GM18907 (cell line): ENCODE measurements at regions not wholly inside any gene's neighbourhood (a gene's known extent, or its start where the extent isn't known, plus 50 kb on each side); places are given as distances from the start of the nearest gene placed in this dataset.

ENCODE experiments used
- ATAC-seq: cut with Tn5 transposase; IDR thresholded peaks from one replicate; pipeline ENCODE4 v1.9.1; 2021; ENCODE audit warnings: mild to moderate bottlenecking, moderate library complexity; ENCODE audit not compliant: unreplicated experiment

DNA sequence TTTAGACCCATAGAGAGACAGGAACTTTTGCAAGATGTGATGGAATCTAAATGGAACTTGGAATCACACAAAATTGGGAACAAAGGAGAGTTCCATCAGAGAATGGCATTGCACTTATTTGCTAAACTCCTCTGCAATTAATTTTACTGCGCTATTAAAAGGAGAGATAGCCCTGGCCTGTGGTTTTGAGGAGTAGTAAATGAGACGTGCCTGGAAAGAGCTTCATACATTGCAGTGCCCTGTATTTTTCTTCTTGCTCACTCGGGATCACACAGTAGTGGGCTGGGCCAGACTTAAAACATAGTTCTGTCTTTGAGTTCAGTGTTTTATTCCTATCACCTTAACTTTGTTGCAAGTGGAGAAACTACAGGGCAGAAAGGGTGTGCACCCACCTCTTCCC, 94.4 kb upstream of the SLC27A6 start:
- ATAC-seq: no peak

DNA sequence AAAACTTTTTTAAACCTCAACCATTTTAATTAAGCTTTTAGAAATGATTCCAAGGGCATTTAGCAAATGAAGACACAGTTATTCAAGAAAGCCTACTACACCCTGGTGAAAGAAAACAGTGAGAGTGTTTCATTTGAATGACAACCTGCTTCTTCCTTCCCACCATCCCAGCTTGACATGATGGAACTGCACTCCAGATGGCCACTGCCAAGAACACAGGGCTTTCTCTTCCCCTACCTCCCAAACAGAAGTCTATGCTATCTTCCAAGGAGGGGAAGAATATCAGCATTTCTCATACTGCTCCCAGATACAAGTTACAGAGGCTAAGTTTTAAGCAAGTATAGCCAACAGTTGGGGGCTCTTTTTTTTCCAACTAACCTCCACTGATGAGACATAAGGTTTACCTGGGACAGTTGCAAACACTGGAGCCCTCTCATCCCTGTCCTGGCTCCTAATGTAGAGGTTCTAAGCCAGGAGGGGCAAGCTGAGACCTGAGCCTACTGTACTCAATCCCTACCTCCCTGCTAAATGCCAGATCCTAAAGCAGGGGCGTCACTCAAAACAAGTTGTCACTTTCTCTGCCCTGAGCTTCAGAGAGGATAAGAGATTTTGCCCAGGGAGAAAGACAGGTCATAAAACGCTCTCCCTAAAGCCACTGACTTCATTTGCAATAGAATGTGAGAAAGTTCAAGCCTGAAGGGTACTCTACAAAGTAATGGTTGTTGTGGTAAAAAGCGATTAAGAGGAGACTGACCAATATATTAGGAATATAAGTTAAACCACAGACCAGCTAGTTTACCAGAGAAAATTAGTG, 88.5 kb upstream of the SLC27A6 start:
- no peak for ATAC-seq

- ATAC-seq: no peak
Observed at GRCh38 chr5:128877476-128877875, 87.8 kb upstream of the SLC27A6 start.

- ATAC-seq: no peak
Observed at GRCh38 chr5:128881502-128882018, 83.7 kb upstream of the SLC27A6 start.

GRCh38 chr5:128885649-128886255, 79.5 kb upstream of the SLC27A6 start:
- no peak for ATAC-seq

DNA sequence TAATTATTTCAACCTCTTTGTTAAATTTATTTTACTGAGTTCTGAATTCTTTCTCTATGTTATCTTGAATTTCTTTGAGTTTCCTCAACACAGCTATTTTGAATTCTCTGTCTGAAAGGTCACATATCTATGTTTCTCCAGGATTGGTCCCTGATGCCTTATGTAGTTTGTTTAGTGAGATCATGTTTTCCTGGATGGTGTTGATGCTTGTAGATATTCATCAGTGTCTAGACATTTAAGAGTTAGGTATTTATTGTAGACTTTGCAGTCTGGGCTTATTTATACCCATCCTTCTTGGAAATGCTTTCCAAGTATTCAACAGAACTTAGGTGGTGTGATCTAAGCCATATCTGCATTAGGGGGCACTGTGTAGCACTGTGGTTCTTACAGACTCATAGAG, 70.2 kb upstream of the SLC27A6 start:
- no peak for ATAC-seq

DNA sequence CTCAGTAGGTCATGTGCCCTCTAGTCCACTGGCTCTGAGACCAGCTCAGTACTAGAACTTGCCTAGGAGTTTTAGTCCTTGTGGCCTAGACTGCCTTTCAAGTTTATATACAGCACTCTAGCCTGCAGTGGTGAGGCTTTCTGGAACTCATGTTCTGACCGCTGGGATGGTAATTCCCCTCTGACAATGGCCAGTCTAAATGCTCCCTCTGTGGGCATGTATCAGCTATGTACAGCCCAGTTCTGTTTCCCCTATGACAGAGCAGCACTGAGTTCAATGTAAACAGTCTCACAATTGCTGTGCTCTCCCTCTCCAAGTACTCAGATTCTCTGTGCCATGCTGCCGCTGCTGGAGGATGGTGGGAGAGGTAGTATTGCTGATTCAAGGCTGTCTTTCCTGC, 68.6 kb upstream of the SLC27A6 start:
- ATAC-seq: no peak

- ATAC-seq: no peak
Observed at GRCh38 chr5:128903550-128903949, 61.7 kb upstream of the SLC27A6 start.

DNA sequence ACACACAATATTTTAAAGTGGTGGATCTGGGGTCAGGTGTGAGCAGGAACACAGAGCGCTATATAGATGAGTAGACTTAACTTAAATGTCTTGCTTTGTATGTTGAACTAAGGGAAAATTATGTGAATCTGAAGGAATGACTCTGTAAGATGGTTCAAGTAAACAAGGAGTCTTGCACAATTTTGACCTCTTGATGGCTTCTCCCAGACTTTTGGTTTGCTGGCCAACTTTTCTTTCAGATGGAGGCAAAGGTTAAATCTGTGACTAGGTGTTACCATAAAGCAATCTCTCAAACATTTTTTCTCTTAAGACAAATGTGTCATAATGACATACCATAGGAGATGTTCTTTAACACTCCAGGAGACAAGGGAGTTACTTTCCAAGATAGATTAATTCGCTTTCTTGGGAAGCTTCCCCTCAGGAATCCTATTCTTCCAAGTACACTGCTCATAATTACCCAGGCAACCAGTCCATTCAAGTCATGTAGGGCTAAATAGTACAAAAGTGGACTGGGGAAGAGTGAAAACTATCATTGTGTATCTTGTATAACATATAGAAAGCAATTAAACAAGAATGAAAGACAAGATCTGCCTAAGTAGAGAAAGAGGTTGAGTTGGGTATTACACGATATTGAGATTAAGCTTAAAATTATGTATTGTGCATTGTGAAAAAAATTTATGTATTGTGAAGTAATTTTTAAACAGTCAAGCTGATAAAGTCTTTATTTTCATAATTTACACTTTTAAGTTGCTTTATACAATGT, 60.3 kb upstream of the SLC27A6 start:
- no peak for ATAC-seq

GRCh38 chr5:128905568-128906110, 59.6 kb upstream of the SLC27A6 start:
- peak; percentile 91 for ATAC-seq

DNA sequence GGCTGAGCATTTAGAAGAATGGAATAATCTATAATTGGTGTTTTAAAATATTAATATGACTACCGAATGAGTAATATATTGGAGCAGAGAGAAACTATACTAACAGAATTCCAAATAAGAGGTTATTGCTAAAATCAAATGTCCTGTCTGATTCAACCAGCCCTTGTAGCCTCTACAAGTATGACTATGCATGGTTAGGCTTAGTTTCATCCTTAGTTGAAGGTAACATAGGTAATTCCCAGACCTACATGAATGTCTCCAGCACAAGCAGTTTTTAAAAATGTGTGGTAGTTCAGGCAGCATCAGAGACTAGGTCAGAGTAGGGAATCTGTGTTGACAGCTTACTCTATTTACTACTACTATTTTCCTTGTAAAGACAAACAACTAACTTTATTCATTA, 51.7 kb upstream of the SLC27A6 start:
- peak; percentile 92 for ATAC-seq
